Glomerular endothelial cell (primary cell): ENCODE measurements at regions not wholly inside any gene's neighbourhood (a gene's known extent, or its start where the extent isn't known, plus 50 kb on each side); places are given as distances from the start of the nearest gene placed in this dataset.

ENCODE experiments used
- DNase-seq: peaks from one replicate; pipeline ENCODE4 v3.0.0-alpha.2; 2011; ENCODE audit warnings: low read depth, low spot score; ENCODE audit errors: extremely low read depth

DNA sequence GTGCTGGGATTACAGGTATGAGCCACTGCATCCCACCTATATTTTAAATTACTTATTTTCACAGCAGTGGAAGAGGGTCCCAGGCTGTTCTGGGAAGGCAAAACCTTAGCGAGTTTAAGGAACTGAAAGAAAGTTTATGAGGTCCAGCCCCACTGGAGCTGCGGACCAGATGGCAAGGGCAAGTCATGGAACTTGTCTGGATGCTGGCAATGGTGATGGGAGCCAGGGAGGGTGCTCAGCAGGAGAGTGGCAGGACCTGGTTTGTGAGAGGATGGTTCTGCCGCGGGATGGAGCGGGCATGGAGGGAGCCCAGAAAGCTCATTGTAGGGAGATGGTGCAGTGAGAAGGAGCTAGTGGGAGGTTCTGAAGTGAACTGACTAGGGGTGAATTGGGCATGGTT lies 50.6 kb upstream of the SLC45A1 start:
- DNase-seq: no peak

DNA sequence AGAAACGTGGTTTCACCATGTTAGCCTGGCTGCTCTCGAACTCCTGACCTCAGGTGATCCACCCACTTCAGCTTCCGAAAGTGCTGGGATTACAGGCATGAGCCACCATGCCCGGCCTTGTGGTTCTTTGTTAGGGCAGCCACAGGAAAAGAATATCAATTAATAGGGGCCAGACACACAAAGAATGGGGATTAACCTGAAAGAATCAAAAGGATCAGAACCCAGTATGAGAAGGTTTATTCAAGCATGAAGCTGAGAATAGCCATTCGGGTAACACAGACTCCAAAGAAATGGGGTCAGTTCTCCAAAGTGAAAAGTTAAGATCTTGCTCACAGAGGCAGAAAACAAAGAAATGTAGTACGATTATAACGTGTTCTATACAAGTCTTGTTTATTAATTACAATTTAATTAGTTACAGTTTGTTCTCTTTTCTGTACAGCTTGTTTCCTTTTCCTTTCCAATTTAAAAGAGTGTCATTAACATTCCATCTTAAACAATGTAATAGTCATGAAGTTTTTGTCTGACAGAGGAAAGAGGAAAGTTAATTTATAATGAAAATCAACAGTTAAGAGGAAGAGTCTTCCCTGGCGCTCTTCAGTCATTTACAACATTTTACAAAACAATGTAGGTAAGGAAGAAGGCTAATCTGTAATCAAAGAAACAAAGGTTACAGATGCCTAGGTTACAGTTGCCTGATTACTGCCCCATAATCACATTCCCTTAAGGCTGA lies 51.3 kb upstream of the SLC45A1 start:
- DNase-seq: no peak

DNA sequence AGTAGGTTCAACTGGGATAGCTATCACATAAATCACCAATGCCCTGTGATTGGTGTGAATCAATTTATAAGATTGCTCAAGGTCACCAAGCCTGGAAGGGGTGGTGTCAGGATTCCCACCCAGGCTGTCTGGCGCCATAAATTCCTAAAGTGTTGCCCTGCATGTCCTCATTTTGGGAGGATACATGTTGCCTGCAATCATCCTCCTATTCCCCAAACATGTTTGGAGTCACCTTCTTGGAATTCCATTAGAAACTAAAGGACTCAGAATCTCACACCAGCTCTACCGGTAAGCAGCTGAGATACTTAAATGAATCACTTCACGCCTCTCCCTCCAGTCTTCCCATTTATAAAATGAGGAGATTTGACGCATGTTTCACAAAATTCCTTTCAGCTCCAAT lies 54.1 kb upstream of the SLC45A1 start:
- DNase-seq: no peak

- DNase-seq: no peak
Observed at GRCh38 chr1:8261398-8261762, 56.5 kb upstream of the SLC45A1 start.

GRCh38 chr1:8259498-8260290 lies 58.2 kb upstream of the SLC45A1 start:
- peak; percentile 45 for DNase-seq

DNA sequence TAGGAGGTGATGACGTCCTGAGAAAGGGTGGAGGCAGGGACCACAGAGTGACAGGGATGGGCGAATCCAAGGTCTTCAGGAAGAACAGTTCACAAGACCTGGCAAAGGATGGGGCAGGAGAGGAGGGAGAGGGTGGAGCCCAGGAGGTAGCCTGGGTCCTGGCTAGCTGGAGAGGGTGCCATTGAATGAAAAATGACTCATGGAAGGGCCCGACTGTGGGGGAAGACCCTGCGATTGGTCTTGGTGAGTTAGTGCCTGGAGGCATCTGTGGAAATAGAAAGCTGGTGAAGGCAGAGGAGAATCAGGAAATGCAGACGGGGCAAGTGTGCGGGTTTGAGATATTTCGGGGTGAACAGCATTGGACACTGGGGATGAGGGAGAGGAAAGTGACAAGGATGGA lies 60.3 kb upstream of the SLC45A1 start:
- no peak for DNase-seq

- no peak for DNase-seq
Observed at GRCh38 chr1:8256321-8256720, 61.6 kb upstream of the SLC45A1 start.

- DNase-seq: no peak
Observed at GRCh38 chr1:8255712-8256111, 62.2 kb upstream of the SLC45A1 start.

DNA sequence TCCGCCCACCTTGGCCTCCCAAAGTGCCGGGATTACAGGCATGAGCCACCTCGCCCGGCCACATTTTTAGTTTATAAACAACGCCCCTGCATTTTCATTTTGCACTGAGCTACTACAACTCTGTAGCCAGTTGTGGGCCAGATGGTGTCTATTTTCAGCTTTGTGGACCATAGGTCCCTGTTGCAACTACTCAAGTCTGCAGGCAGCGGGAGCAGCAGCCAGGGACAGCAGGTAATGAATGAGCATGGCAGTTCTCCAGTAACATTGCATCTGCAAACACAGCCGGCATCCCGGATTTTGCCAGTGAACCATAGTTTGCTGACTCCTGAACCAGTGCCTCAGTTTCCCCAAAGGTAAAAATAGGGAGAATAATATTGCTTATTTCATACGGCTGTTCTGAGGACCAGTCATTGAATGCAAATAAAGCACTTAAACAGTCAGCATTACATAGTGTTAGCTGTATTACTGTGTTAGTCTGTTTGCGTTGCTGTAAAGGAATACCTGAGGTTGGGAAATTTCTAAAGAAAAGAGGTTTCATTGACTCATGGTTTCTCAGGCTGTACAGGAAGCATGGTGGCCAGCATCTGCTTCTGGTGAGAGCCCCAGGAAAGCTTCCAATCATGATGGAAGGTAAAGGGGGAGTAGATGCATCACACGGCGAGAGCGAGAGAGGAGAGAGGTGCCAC lies 65.5 kb upstream of the SLC45A1 start:
- no peak for DNase-seq

DNA sequence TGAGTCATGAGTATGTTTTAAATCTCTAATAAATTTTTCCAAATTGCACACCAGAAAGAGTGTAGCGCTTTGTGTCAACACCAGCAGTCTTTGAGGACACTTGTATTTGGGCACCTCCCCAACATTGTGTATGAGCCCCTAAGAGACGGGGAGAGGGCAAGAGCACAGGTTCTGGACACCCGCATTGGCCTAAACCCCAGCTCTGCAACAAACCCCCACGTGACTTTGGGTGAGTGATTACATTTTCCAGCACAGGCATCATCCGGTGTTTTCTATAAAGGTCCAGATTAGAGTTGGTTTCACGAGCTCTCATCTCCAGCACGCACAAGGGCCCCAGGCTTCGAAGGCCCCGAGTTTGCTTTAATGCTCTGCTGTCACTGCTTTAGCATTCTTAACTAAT lies 66.3 kb upstream of the SLC45A1 start:
- no peak for DNase-seq

DNA sequence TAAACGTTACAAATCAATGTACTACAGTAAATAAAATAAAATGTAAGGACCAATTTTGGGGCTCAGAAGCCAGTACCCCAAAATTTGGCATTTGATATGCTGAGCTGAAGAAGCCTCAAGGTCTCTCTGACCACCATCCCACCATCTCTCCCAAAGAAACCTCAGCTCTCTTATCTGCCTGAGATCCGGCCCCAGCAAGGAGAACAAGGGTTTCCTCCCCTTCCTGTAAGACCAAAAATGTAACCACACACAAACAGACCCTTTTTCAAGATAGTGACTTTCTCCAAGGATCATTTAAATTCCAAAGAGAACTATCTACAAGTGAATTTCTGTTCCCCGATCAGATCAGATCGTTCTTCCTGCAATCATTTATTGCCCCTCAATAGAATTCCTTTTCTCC lies 68.1 kb upstream of the SLC45A1 start:
- DNase-seq: no peak

DNA sequence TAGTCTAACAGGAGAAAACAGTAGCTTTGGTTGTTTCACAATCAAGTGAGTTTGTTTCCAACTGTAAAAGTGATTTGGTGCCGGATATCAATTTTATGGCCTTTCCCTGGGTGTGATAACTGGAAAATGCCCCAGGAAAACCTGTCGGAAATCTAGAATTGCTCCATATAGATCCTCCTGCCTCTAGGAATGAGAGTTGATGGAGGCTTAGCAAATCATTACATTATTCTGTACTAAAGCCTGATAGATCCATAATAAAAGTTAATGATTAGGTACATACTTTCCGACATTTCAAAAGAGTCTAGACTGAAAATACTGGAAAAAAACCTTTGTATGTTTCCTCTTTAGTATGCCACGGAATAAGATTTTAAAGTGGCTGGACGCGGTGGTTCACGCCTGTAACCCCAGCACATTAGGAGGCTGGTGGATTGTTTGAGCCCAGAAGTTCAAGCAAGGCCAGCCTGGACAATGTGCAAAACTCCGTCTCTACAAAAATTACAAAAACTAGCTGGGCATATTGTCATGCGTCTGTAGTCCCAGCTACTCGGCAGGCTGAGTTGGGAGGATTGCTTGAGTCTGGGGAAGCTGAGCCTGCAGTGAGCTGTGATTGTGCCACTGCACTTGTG lies 70.0 kb upstream of the SLC45A1 start:
- no peak for DNase-seq

- no peak for DNase-seq
Observed at GRCh38 chr1:8244304-8244703, 73.6 kb upstream of the SLC45A1 start.

DNA sequence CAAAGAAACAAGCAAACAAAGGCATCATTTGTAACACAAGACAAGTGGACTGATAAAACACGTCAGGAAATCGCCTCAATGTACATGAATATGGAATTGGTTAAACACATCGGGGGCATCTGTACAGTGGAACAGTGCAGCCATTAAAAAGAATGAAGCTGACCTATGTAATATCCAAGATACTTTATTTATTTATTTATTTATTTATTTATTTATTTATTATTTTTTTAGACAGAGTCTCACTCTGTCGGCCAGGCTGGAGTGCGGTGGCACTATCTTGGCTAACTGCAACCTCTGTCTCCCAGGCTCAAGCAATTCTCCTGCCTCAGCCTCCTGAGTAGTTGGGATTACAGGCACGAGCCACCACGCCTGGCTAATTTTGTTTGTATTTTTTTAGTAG lies 75.4 kb upstream of the SLC45A1 start:
- DNase-seq: no peak

GRCh38 chr1:8241417-8242014 lies 76.4 kb upstream of the SLC45A1 start:
- DNase-seq: no peak

DNA sequence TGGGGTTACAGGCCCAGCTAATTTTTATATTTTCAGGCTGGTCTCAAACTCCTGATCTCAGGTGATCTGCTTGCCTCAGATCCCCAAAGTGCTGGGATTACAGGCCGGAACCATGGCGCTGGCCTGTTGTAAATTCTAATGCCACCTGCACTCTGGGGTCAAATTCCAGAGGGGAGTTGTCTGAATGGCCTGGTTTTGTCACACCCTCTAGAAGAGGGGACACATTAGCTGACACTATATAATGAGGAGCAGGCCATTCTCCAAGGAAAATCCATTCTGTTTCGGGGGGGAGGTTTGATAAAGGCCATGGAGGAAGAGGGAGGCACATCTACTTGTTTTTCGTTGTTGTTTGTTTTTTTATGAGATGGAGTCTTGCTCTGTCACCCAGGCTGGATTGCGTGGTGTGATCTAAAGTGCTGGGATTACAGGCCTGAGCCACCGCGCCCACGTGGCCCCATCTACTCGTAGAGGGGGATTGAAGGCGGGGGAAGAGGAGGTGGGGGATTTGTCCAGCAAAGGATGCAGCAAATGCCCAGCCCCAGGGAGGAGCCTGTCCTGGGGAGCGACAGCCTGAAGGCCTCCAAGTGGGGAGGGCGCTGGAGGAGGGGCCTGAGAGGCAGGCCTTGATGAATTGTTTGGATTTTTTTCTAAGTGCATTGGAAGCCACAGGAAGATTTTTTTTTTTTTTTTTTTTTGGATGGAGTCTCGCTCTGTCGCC lies 78.4 kb upstream of the SLC45A1 start:
- no peak for DNase-seq

GRCh38 chr1:8239039-8239305 lies 78.9 kb upstream of the SLC45A1 start:
- DNase-seq: no peak

- DNase-seq: peak; percentile 64
Observed at GRCh38 chr1:8238141-8239038, 79.5 kb upstream of the SLC45A1 start.

- DNase-seq: no peak
Observed at GRCh38 chr1:8232036-8232757, 85.7 kb upstream of the SLC45A1 start.
